ENCODE measurements at regions not wholly inside any gene's neighbourhood (a gene's known extent, or its start where the extent isn't known, plus 50 kb on each side); places are given as distances from the start of the nearest gene placed in this dataset.

- no peak for DNase-seq
Observed at GRCh38 chr5:28046596-28046995, 1008.2 kb upstream of the CDH9 start.

- DNase-seq, result no peak
Observed at GRCh38 chr5:28027851-28028250, 989.5 kb upstream of the CDH9 start.

- DNase-seq, result no peak
Observed at GRCh38 chr5:28017178-28017577, 978.8 kb upstream of the CDH9 start.

- DNase-seq, result no peak
Observed at GRCh38 chr5:28014779-28015178, 976.4 kb upstream of the CDH9 start.

GRCh38 chr5:28012538-28012937 lies 974.2 kb upstream of the CDH9 start:
- no peak for DNase-seq

- DNase-seq, result no peak
Observed at GRCh38 chr5:28009576-28009975, 971.2 kb upstream of the CDH9 start.

GRCh38 chr5:27996665-27997064 lies 958.3 kb upstream of the CDH9 start:
- no peak for DNase-seq

- no peak for DNase-seq
Observed at GRCh38 chr5:27995867-27996266, 957.5 kb upstream of the CDH9 start.

GRCh38 chr5:27978322-27978721 lies 939.9 kb upstream of the CDH9 start:
- DNase-seq, result no peak

GRCh38 chr5:27969157-27969556 lies 930.8 kb upstream of the CDH9 start:
- DNase-seq, result no peak

- DNase-seq, result no peak
Observed at GRCh38 chr5:27963050-27963783, 924.8 kb upstream of the CDH9 start.

- no peak for DNase-seq
Observed at GRCh38 chr5:27962198-27962597, 923.8 kb upstream of the CDH9 start.

- no peak for DNase-seq
Observed at GRCh38 chr5:27947088-27947487, 908.7 kb upstream of the CDH9 start.

- no peak for DNase-seq
Observed at GRCh38 chr5:27944471-27944870, 906.1 kb upstream of the CDH9 start.

GRCh38 chr5:27938989-27939388 lies 900.6 kb upstream of the CDH9 start:
- no peak for DNase-seq

GRCh38 chr5:27928060-27928459 lies 889.7 kb upstream of the CDH9 start:
- DNase-seq, result no peak

- DNase-seq, result no peak
Observed at GRCh38 chr5:27911216-27911615, 872.8 kb upstream of the CDH9 start.

- no peak for DNase-seq
Observed at GRCh38 chr5:27908341-27908740, 870.0 kb upstream of the CDH9 start.

GRCh38 chr5:27906931-27907601 lies 868.7 kb upstream of the CDH9 start:
- DNase-seq, result no peak

GRCh38 chr5:27906481-27906880 lies 868.1 kb upstream of the CDH9 start:
- no peak for DNase-seq

GRCh38 chr5:27900761-27901160 lies 862.4 kb upstream of the CDH9 start:
- no peak for DNase-seq

- DNase-seq, result no peak
Observed at GRCh38 chr5:27876071-27876470, 837.7 kb upstream of the CDH9 start.

- no peak for DNase-seq
Observed at GRCh38 chr5:27875148-27875547, 836.8 kb upstream of the CDH9 start.

GRCh38 chr5:27868292-27868691 lies 829.9 kb upstream of the CDH9 start:
- no peak for DNase-seq
